Glutamatergic neuron (in vitro differentiated cells): ENCODE measurements at regions not wholly inside any gene's neighbourhood (a gene's known extent, or its start where the extent isn't known, plus 50 kb on each side); places are given as distances from the start of the nearest gene placed in this dataset.
A peak's percentile ranks its signal among the peaks of the same experiment; 100 is the strongest.

Experiments
- DNase-seq: peaks from one replicate; pipeline ENCODE4 v3.0.0; 2022
- H3K27ac Mint-ChIP-seq: one replicate; pipeline ENCODE4 v1.8.0; 2020; ENCODE audit warnings: mild to moderate bottlenecking, mixed read lengths, inconsistent platforms; ENCODE audit not compliant: unreplicated experiment
- H3K27me3 Mint-ChIP-seq: one replicate; pipeline ENCODE4 v1.8.0; 2020; ENCODE audit warnings: mild to moderate bottlenecking, moderate library complexity, mixed read lengths, inconsistent platforms; ENCODE audit not compliant: unreplicated experiment
- H3K36me3 Mint-ChIP-seq: one replicate; pipeline ENCODE4 v1.8.0; 2020; ENCODE audit warnings: mild to moderate bottlenecking, mixed read lengths, inconsistent platforms; ENCODE audit not compliant: unreplicated experiment
- H3K4me1 Mint-ChIP-seq: one replicate; pipeline ENCODE4 v1.8.0; 2020; ENCODE audit warnings: mild to moderate bottlenecking, low read depth, mixed read lengths, inconsistent platforms; ENCODE audit not compliant: unreplicated experiment
- H3K4me3 Mint-ChIP-seq: one replicate; pipeline ENCODE4 v1.8.0; 2020; ENCODE audit warnings: mild to moderate bottlenecking, mixed read lengths, inconsistent platforms; ENCODE audit not compliant: unreplicated experiment
- H3K9me3 Mint-ChIP-seq: one replicate; pipeline ENCODE4 v1.8.0; 2020; ENCODE audit warnings: mild to moderate bottlenecking, moderate library complexity, mixed read lengths, inconsistent platforms; ENCODE audit not compliant: unreplicated experiment
- CTCF ChIP-seq: fragments of 200-600 bp; sonication (generic); IDR thresholded peaks from one replicate; pipeline ENCODE4 v1.5.0; 2021; ENCODE audit not compliant: partially characterized antibody, unreplicated experiment

GRCh38 chr9:88077071-88077617 is 61.1 kb downstream of the SPATA31C2 start:
- Mint-ChIP-seq H3K36me3 (no peaks in the 10 kb centered on the region), H3K4me3 (peak overlapping the region; percentile 93), H3K4me1 (peaks cover 18% of the 10 kb centered on the region), H3K9me3 (no peaks in the 10 kb centered on the region), H3K27ac (peak overlapping the region; percentile 90), H3K27me3 (no peaks in the 10 kb centered on the region)
- TF ChIP-seq CTCF, result no peak
- DNase-seq, result no peak

- Mint-ChIP-seq H3K4me3 (peak overlapping the region; percentile 93), H3K27ac (peak overlapping the region; percentile 90), H3K27me3 (no peaks in the 10 kb centered on the region), H3K4me1 (peaks cover 18% of the 10 kb centered on the region), H3K9me3 (no peaks in the 10 kb centered on the region), H3K36me3 (no peaks in the 10 kb centered on the region)
- DNase-seq, result peak; percentile 78
- TF ChIP-seq CTCF, result no peak
These were observed 61.8 kb downstream of the SPATA31C2 start for GRCh38 chr9:88076286-88077070.

- no peaks in the 10 kb centered on the region for H3K36me3 Mint-ChIP-seq
- H3K9me3 Mint-ChIP-seq, result no peaks in the 10 kb centered on the region
- peak overlapping the region; percentile 40 for H3K27ac Mint-ChIP-seq
- H3K4me1 Mint-ChIP-seq, result peaks cover 18% of the 10 kb centered on the region
- no peak for TF ChIP-seq CTCF
- DNase-seq, result no peak
- H3K27me3 Mint-ChIP-seq, result no peaks in the 10 kb centered on the region
- H3K4me3 Mint-ChIP-seq, result peak overlapping the region; percentile 93
These were observed 62.3 kb downstream of the SPATA31C2 start for GRCh38 chr9:88075966-88076285.

GRCh38 chr9:88075506-88075905 is 62.8 kb downstream of the SPATA31C2 start:
- Mint-ChIP-seq H3K4me3 (peak overlapping the region; percentile 93), H3K4me1 (peaks cover 18% of the 10 kb centered on the region), H3K36me3 (no peaks in the 10 kb centered on the region), H3K9me3 (no peaks in the 10 kb centered on the region), H3K27ac (no peak overlapping the region), H3K27me3 (no peaks in the 10 kb centered on the region)
- DNase-seq, result no peak
- TF ChIP-seq CTCF, result no peak

GRCh38 chr9:88074931-88075330 is 63.3 kb downstream of the SPATA31C2 start:
- Mint-ChIP-seq H3K9me3 (no peaks in the 10 kb centered on the region), H3K36me3 (no peaks in the 10 kb centered on the region), H3K4me3 (no peak overlapping the region), H3K27me3 (no peaks in the 10 kb centered on the region), H3K4me1 (peaks cover 18% of the 10 kb centered on the region), H3K27ac (no peak overlapping the region)
- no peak for TF ChIP-seq CTCF
- no peak for DNase-seq
